ENCODE measurements at regions not wholly inside any gene's neighbourhood (a gene's known extent, or its start where the extent isn't known, plus 50 kb on each side); places are given as distances from the start of the nearest gene placed in this dataset.

DNA sequence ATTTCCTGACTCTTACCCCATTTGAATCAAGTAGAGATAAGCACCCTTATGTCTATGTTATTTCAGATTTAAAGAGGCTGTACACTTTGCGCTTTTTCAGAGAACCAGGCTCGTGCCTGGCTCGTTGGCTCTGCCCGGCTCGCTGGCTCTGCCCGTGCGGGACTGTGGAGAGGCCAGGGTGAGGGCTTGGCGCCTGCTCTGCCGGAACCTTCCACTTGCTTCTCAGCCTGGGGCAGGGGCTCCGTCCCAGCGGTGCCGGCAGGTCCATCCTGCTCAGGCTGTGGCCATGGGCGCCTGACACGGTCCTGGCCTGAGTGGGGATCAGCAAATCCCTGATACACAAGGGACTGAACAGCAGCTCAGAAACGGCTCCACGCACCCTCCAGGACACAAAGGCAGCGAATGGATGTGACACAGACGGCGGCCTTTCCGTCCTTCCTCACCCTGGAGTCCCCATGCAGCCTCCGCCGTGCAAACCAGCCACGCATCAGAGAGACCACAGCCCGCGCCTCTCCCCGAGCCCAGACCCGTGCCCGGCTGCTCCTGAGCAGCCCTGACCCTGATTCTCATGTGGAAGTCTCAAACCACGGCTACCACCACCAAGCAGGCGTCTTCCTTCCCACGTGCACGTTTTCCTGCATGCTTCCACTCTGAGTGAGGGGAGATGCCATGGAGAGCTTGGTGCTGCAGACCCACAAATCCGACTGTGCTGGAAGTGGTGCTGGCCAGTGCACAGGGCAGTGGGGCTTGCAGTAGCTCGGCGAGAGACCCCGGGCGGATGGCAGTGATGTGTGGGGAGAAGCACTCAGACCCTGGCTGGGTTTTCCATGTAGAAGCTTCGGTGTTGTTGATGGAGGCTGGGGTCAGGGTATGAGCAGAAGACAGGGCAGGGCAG lies 233.9 kb downstream of the ERMARD start:
- Histone ChIP-seq H3K27ac (ENCODE audit: low read depth, low read length) (no peak overlapping the region), H3K36me3 (ENCODE audit: control insufficient read depth in 2 of 3, insufficient read depth in 3 of 3, low read length in 3 of 3) (no peaks in the 10 kb centered on the region), H3K4me1 (ENCODE audit: control insufficient read depth in 2 of 2, insufficient read depth in 2 of 2, low read length in 2 of 2) (peaks cover 0 to 10% of the 10 kb centered on the region in 2 donors), H3K4me3 (ENCODE audit: low read length) (no peak overlapping the region), H3K27me3 (ENCODE audit: control insufficient read depth in 2 of 2, insufficient read depth in 2 of 2, low read length in 2 of 2) (no peaks in the 10 kb centered on the region), H3K9me3 (ENCODE audit: control insufficient read depth in 2 of 3, low read length in 3 of 3) (no peaks in the 10 kb centered on the region)
- intact Hi-C loops (cut with micrococcal nuclease): no loop called here
- ChIA-PET POLR2A (no interaction called here), CTCF (no interaction called here)
- no peak for ATAC-seq
- peaks cover 0 to under 1% (median 0%) of the 10 kb centered on the region in 11 donors for H3K9me3 Mint-ChIP-seq
- no peaks in the 10 kb centered on the region for H3K27me3 Mint-ChIP-seq
- H3K4me3 Mint-ChIP-seq: no peak overlapping the region
- no peak for DNase-seq
- H3K4me1 Mint-ChIP-seq: peaks cover 9 to 13% (median 11%) of the 10 kb centered on the region in 7 donors
- no peaks in the 10 kb centered on the region for H3K36me3 Mint-ChIP-seq
- no peak overlapping the region for H3K27ac Mint-ChIP-seq

GRCh38 chr6:169984181-169985120 lies 233.0 kb downstream of the ERMARD start:
- peaks cover under 1 to 4% (median 2%) of the 10 kb centered on the region in 7 donors for H3K4me1 Mint-ChIP-seq
- Histone ChIP-seq H3K27me3 (ENCODE audit: control insufficient read depth in 2 of 2, insufficient read depth in 2 of 2, low read length in 2 of 2) (no peaks in the 10 kb centered on the region), H3K27ac (ENCODE audit: low read depth, low read length) (no peak overlapping the region), H3K4me1 (ENCODE audit: control insufficient read depth in 2 of 2, insufficient read depth in 2 of 2, low read length in 2 of 2) (peaks cover 0 to under 1% of the 10 kb centered on the region in 2 donors), H3K4me3 (ENCODE audit: low read length) (no peak overlapping the region), H3K36me3 (ENCODE audit: control insufficient read depth in 2 of 3, insufficient read depth in 3 of 3, low read length in 3 of 3) (no peaks in the 10 kb centered on the region), H3K9me3 (ENCODE audit: control insufficient read depth in 2 of 3, low read length in 3 of 3) (no peaks in the 10 kb centered on the region)
- DNase-seq (no peak), ATAC-seq (no peak)
- ChIA-PET POLR2A (no interaction called here), CTCF (no interaction called here)
- intact Hi-C loops (cut with micrococcal nuclease): no loop called here
- H3K27ac Mint-ChIP-seq: no peak overlapping the region
- no peaks in the 10 kb centered on the region for H3K36me3 Mint-ChIP-seq
- H3K27me3 Mint-ChIP-seq: no peaks in the 10 kb centered on the region
- no peaks in the 10 kb centered on the region for H3K9me3 Mint-ChIP-seq
- H3K4me3 Mint-ChIP-seq: no peak overlapping the region

- Mint-ChIP-seq H3K36me3 (no peaks in the 10 kb centered on the region), H3K4me1 (no peaks in the 10 kb centered on the region), H3K27me3 (no peaks in the 10 kb centered on the region), H3K27ac (no peak overlapping the region), H3K4me3 (no peak overlapping the region), H3K9me3 (no peaks in the 10 kb centered on the region)
- DNase-seq (no peak), ATAC-seq (no peak)
- Histone ChIP-seq H3K27me3 (ENCODE audit: control insufficient read depth in 2 of 2, insufficient read depth in 2 of 2, low read length in 2 of 2) (no peaks in the 10 kb centered on the region), H3K36me3 (ENCODE audit: control insufficient read depth in 2 of 3, insufficient read depth in 3 of 3, low read length in 3 of 3) (no peaks in the 10 kb centered on the region), H3K4me3 (ENCODE audit: low read length) (no peak overlapping the region), H3K4me1 (ENCODE audit: control insufficient read depth in 2 of 2, insufficient read depth in 2 of 2, low read length in 2 of 2) (no peaks in the 10 kb centered on the region), H3K27ac (ENCODE audit: low read depth, low read length) (no peak overlapping the region), H3K9me3 (ENCODE audit: control insufficient read depth in 2 of 3, low read length in 3 of 3) (no peaks in the 10 kb centered on the region)
- intact Hi-C loops (cut with micrococcal nuclease): no loop called here
- POLR2A ChIA-PET: no interaction called here
- CTCF ChIA-PET: no interaction called here
Observed at GRCh38 chr6:169983651-169984050, 232.2 kb downstream of the ERMARD start.

DNA sequence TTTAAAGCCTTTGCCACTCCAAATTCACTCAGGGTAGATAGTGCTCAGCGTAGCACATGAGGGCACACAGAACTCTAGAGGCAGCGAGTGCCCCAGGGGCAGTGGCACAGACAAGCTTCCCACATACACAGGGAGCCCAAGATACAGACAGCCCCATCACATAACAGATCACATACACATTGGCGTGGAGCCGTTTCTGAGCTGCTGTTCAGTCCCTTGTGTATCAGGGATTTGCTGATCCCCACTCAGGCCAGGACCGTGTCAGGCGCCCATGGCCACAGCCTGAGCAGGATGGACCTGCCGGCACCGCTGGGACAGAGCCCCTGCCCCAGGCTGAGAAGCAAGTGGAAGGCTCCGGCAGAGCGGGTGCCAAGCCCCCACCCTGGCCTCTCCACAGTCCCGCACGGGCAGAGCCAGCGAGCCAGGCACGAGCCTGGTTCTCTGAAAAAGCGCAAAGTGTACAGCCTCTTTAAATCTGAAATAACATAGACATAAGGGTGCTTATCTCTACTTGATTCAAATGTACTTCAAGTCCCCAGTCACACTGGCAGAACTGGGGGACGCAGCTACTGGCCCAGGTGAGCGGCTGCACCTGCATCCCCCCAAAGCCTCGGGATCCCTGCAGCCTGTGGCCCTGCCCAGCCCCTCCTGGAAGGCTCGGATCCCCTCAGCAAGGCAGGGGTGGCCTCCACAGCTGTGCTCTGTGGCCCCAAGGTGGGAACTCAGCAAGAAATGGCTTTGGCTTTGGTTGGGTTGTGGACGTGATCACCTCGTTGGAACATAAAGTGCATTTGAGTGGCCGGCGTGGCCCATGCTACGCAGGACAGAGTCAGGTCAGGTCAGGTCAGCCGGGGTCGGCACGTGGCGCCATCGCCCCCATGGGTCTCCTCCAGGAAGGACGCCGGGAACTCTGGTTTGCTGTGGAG lies 231.3 kb downstream of the ERMARD start:
- H3K27me3 Mint-ChIP-seq: peaks cover 0 to under 1% (median 0%) of the 10 kb centered on the region in 5 donors
- H3K27me3 ChIP-seq (ENCODE audit: control insufficient read depth in 2 of 2, insufficient read depth in 2 of 2, low read length in 2 of 2): no peaks in the 10 kb centered on the region
- ATAC-seq (no peak), DNase-seq (no peak)
- no peaks in the 10 kb centered on the region for H3K36me3 Mint-ChIP-seq
- H3K4me3 ChIP-seq (ENCODE audit: low read length): no peak overlapping the region
- no peak overlapping the region for H3K27ac ChIP-seq (ENCODE audit: low read depth, low read length)
- ChIA-PET POLR2A (no interaction called here), CTCF (no interaction called here)
- H3K9me3 Mint-ChIP-seq: no peaks in the 10 kb centered on the region
- H3K9me3 ChIP-seq (ENCODE audit: control insufficient read depth in 2 of 3, low read length in 3 of 3): no peaks in the 10 kb centered on the region
- no peaks in the 10 kb centered on the region for H3K4me1 ChIP-seq (ENCODE audit: control insufficient read depth in 2 of 2, insufficient read depth in 2 of 2, low read length in 2 of 2)
- intact Hi-C loops (cut with micrococcal nuclease): no loop called here
- no peak overlapping the region for H3K27ac Mint-ChIP-seq
- H3K4me1 Mint-ChIP-seq: no peaks in the 10 kb centered on the region
- no peak overlapping the region for H3K4me3 Mint-ChIP-seq
- H3K36me3 ChIP-seq (ENCODE audit: control insufficient read depth in 2 of 3, insufficient read depth in 3 of 3, low read length in 3 of 3): no peaks in the 10 kb centered on the region

- H3K4me1 ChIP-seq (ENCODE audit: control insufficient read depth in 2 of 2, insufficient read depth in 2 of 2, low read length in 2 of 2): no peaks in the 10 kb centered on the region
- Mint-ChIP-seq H3K27me3 (peaks cover 0 to 8% (median 6%) of the 10 kb centered on the region in 5 donors), H3K36me3 (no peaks in the 10 kb centered on the region), H3K9me3 (no peaks in the 10 kb centered on the region), H3K4me3 (no peak overlapping the region), H3K4me1 (peaks cover 0 to under 1% (median 0%) of the 10 kb centered on the region in 7 donors), H3K27ac (no peak overlapping the region)
- no peaks in the 10 kb centered on the region for H3K9me3 ChIP-seq (ENCODE audit: control insufficient read depth in 2 of 3, low read length in 3 of 3)
- intact Hi-C loops (cut with micrococcal nuclease): no loop called here
- DNase-seq (no peak), ATAC-seq (no peak)
- POLR2A ChIA-PET: no interaction called here
- CTCF ChIA-PET: no interaction called here
- H3K4me3 ChIP-seq (ENCODE audit: low read length): no peak overlapping the region
- H3K36me3 ChIP-seq (ENCODE audit: control insufficient read depth in 2 of 3, insufficient read depth in 3 of 3, low read length in 3 of 3): no peaks in the 10 kb centered on the region
- no peak overlapping the region for H3K27ac ChIP-seq (ENCODE audit: low read depth, low read length)
- H3K27me3 ChIP-seq (ENCODE audit: control insufficient read depth in 2 of 2, insufficient read depth in 2 of 2, low read length in 2 of 2): no peaks in the 10 kb centered on the region
Observed at GRCh38 chr6:169981969-169982368, 230.5 kb downstream of the ERMARD start.

- no peak overlapping the region for H3K27ac ChIP-seq (ENCODE audit: low read depth, low read length)
- no peak overlapping the region for H3K4me3 Mint-ChIP-seq
- intact Hi-C loops (cut with micrococcal nuclease): no loop called here
- no peak for ATAC-seq
- no peaks in the 10 kb centered on the region for H3K36me3 ChIP-seq (ENCODE audit: control insufficient read depth in 2 of 3, insufficient read depth in 3 of 3, low read length in 3 of 3)
- peaks cover 0 to 12% (median 9%) of the 10 kb centered on the region in 5 donors for H3K27me3 Mint-ChIP-seq
- H3K27ac Mint-ChIP-seq: no peak overlapping the region
- no peaks in the 10 kb centered on the region for H3K4me1 ChIP-seq (ENCODE audit: control insufficient read depth in 2 of 2, insufficient read depth in 2 of 2, low read length in 2 of 2)
- no peak for DNase-seq
- H3K9me3 Mint-ChIP-seq: no peaks in the 10 kb centered on the region
- no peaks in the 10 kb centered on the region for H3K27me3 ChIP-seq (ENCODE audit: control insufficient read depth in 2 of 2, insufficient read depth in 2 of 2, low read length in 2 of 2)
- H3K4me3 ChIP-seq (ENCODE audit: low read length): no peak overlapping the region
- no peaks in the 10 kb centered on the region for H3K36me3 Mint-ChIP-seq
- H3K4me1 Mint-ChIP-seq: peaks cover 0 to 4% (median 0%) of the 10 kb centered on the region in 7 donors
- ChIA-PET CTCF (no interaction called here), POLR2A (no interaction called here)
- no peaks in the 10 kb centered on the region for H3K9me3 ChIP-seq (ENCODE audit: control insufficient read depth in 2 of 3, low read length in 3 of 3)
Observed at GRCh38 chr6:169981568-169981967, 230.1 kb downstream of the ERMARD start.

Data from naive thymus-derived CD4-positive, alpha-beta T cell (primary cell).